PC-9 (cell line): ENCODE measurements at regions not wholly inside any gene's neighbourhood (a gene's known extent, or its start where the extent isn't known, plus 50 kb on each side); places are given as distances from the start of the nearest gene placed in this dataset.

Source experiments
- EZH2 ChIP-seq: fragments of 200-600 bp; sonication (generic); IDR thresholded peaks from 2 replicates; pipeline ENCODE4 v1.8.0; 2017; ENCODE audit warnings: antibody characterized with exemption, low read depth
- TF ChIP-seq, protein P1 (sequence below): fragments of 200-600 bp; sonication (generic); conservative IDR thresholded peaks from 2 replicates; pipeline ENCODE4 v1.6.1; 2017; ENCODE audit warnings: mixed run types, antibody characterized with exemption, mild to moderate bottlenecking, moderate library complexity

DNA sequence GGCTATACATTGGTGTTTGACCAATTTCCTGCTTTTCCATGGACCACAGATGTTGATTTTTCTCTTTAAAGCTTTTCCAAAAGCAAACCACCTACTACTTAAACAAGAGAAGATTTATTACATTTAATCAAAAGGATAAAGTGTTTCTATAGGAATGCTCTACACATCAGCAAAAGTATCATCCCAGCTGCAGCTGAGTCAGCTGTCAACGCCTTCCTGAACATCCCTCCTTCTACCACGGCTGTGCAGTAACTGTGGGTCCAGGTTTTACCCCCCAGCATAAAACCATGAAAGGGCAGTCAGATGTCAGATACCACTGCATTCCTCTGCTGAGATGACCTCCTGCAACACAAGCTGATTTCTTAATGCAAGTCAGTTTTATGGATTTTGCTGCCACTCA, 524.5 kb upstream of the MEX3C start:
- TF ChIP-seq, protein P1, sequence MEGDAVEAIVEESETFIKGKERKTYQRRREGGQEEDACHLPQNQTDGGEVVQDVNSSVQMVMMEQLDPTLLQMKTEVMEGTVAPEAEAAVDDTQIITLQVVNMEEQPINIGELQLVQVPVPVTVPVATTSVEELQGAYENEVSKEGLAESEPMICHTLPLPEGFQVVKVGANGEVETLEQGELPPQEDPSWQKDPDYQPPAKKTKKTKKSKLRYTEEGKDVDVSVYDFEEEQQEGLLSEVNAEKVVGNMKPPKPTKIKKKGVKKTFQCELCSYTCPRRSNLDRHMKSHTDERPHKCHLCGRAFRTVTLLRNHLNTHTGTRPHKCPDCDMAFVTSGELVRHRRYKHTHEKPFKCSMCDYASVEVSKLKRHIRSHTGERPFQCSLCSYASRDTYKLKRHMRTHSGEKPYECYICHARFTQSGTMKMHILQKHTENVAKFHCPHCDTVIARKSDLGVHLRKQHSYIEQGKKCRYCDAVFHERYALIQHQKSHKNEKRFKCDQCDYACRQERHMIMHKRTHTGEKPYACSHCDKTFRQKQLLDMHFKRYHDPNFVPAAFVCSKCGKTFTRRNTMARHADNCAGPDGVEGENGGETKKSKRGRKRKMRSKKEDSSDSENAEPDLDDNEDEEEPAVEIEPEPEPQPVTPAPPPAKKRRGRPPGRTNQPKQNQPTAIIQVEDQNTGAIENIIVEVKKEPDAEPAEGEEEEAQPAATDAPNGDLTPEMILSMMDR = no peak
- no peak for TF ChIP-seq EZH2
